Loucy (cell line): ENCODE measurements at regions not wholly inside any gene's neighbourhood (a gene's known extent, or its start where the extent isn't known, plus 50 kb on each side); places are given as distances from the start of the nearest gene placed in this dataset.

Experiments used
- H2AFZ ChIP-seq: fragments of 200-600 bp; sonication (generic); 2 replicates; pipeline ENCODE4 v1.6.0; 2016; ENCODE audit warnings: antibody characterized with exemption, mild to moderate bottlenecking, low read length, moderate library complexity
- H3F3A ChIP-seq: fragments of 200-600 bp; 2 replicates; pipeline ENCODE4 v1.6.0; 2016; ENCODE audit warnings: antibody characterized with exemption, low read depth, mild to moderate bottlenecking
- H3K27me3 ChIP-seq: fragments of 200-600 bp; sonication (generic); 2 replicates; pipeline ENCODE4 v1.6.1; 2014; ENCODE audit warnings: low read length, mild to moderate bottlenecking; ENCODE audit not compliant: insufficient read depth, poor library complexity, severe bottlenecking
- H3K36me3 ChIP-seq: fragments of 200-600 bp; sonication (generic); 2 replicates; pipeline ENCODE4 v1.6.1; 2016; ENCODE audit warnings: low read length; ENCODE audit not compliant: insufficient read depth
- H3K4me1 ChIP-seq: fragments of 200-600 bp; sonication (generic); 2 replicates; pipeline ENCODE4 v1.5.1; 2014; ENCODE audit warnings: low read length, mild to moderate bottlenecking; ENCODE audit not compliant: insufficient read depth, poor library complexity, severe bottlenecking
- H3K4me2 ChIP-seq: fragments of 200-600 bp; sonication (generic); 2 replicates; pipeline ENCODE4 v1.6.0; 2014; ENCODE audit warnings: antibody characterized with exemption, low read length, low read depth, mild to moderate bottlenecking; ENCODE audit not compliant: poor library complexity, severe bottlenecking
- H3K4me3 ChIP-seq: fragments of 200-600 bp; sonication (generic); 2 replicates; pipeline ENCODE4 v1.5.1; 2014; ENCODE audit warnings: low read length, mild to moderate bottlenecking, mixed read lengths; ENCODE audit not compliant: poor library complexity, severe bottlenecking
- H3K79me2 ChIP-seq: fragments of 200-600 bp; sonication (generic); 2 replicates; pipeline ENCODE4 v1.6.1; 2014; ENCODE audit warnings: low read length; ENCODE audit not compliant: insufficient read depth
- H3K9ac ChIP-seq: fragments of 200-600 bp; sonication (generic); 2 replicates; pipeline ENCODE4 v1.6.0; 2014; ENCODE audit warnings: mild to moderate bottlenecking, low read depth, low read length, moderate library complexity; ENCODE audit not compliant: poor library complexity, severe bottlenecking
- H3K9me2 ChIP-seq: fragments of 200-600 bp; sonication (generic); replicated peaks from 2 replicates; pipeline ENCODE4 v1.6.1; 2016; ENCODE audit warnings: low read depth, low read length, mixed read lengths
- H3K9me3 ChIP-seq: fragments of 200-600 bp; sonication (generic); 2 replicates; pipeline ENCODE4 v1.6.1; 2014; ENCODE audit warnings: mild to moderate bottlenecking, antibody characterized with exemption, low read length, low read depth; ENCODE audit not compliant: insufficient read depth
- H4K20me1 ChIP-seq: fragments of 200-600 bp; sonication (generic); 2 replicates; pipeline ENCODE4 v1.6.0; 2014; ENCODE audit warnings: antibody characterized with exemption, low read length, mild to moderate bottlenecking; ENCODE audit not compliant: insufficient read depth, poor library complexity, severe bottlenecking
- CTCF ChIP-seq: fragments of 200-600 bp; sonication (generic); conservative IDR thresholded peaks from 2 replicates; pipeline ENCODE4 v1.5.1; 2014; ENCODE audit warnings: mild to moderate bottlenecking, antibody characterized with exemption, low read length
- EZH2phosphoT487 ChIP-seq: fragments of 200-600 bp; IDR thresholded peaks from 2 replicates; pipeline ENCODE4 v1.6.1; 2018; ENCODE audit warnings: antibody characterized with exemption, mild to moderate bottlenecking, moderate library complexity, borderline replicate concordance

- Histone ChIP-seq H3K27me3 (no peaks in the 10 kb centered on the region), H3K4me1 (no peaks in the 10 kb centered on the region), H3K9me3 (no peaks in the 10 kb centered on the region), H2AFZ (no peak overlapping the region), H3K4me2 (no peak overlapping the region), H3K79me2 (no peaks in the 10 kb centered on the region), H3K9ac (no peak overlapping the region), H3F3A (no peaks in the 10 kb centered on the region), H3K36me3 (no peaks in the 10 kb centered on the region), H4K20me1 (no peaks in the 10 kb centered on the region), H3K4me3 (no peak overlapping the region), H3K9me2 (no peaks in the 10 kb centered on the region)
- no peak for TF ChIP-seq EZH2phosphoT487
- no peak for TF ChIP-seq CTCF
These were observed 472.2 kb upstream of the STXBP6 start for GRCh38 chr14:25522116-25522515.

- Histone ChIP-seq H2AFZ (no peak overlapping the region), H3K36me3 (no peaks in the 10 kb centered on the region), H3K9me3 (no peaks in the 10 kb centered on the region), H3K9ac (no peak overlapping the region), H3K79me2 (no peaks in the 10 kb centered on the region), H4K20me1 (no peaks in the 10 kb centered on the region), H3K27me3 (no peaks in the 10 kb centered on the region), H3K4me3 (no peak overlapping the region), H3K4me2 (no peak overlapping the region), H3K9me2 (no peaks in the 10 kb centered on the region), H3K4me1 (no peaks in the 10 kb centered on the region), H3F3A (no peaks in the 10 kb centered on the region)
- TF ChIP-seq CTCF, result no peak
These were observed 471.7 kb upstream of the STXBP6 start for GRCh38 chr14:25521616-25522015.

GRCh38 chr14:25520821-25521220 is 470.9 kb upstream of the STXBP6 start:
- no peak overlapping the region for H3K9ac ChIP-seq
- H3K4me2 ChIP-seq, result no peak overlapping the region
- no peaks in the 10 kb centered on the region for H3F3A ChIP-seq
- H3K27me3 ChIP-seq, result no peaks in the 10 kb centered on the region
- no peaks in the 10 kb centered on the region for H3K4me1 ChIP-seq
- H3K79me2 ChIP-seq, result no peaks in the 10 kb centered on the region
- no peak overlapping the region for H3K4me3 ChIP-seq
- H3K9me3 ChIP-seq, result no peaks in the 10 kb centered on the region
- no peak overlapping the region for H2AFZ ChIP-seq
- H3K36me3 ChIP-seq, result no peaks in the 10 kb centered on the region
- TF ChIP-seq CTCF (no peak), EZH2phosphoT487 (no peak)
- H4K20me1 ChIP-seq, result no peaks in the 10 kb centered on the region
- H3K9me2 ChIP-seq, result no peaks in the 10 kb centered on the region
